SK-N-SH treated with all-trans-retinoic acid at 6 μM for 48 hours (cell line): ENCODE measurements at regions not wholly inside any gene's neighbourhood (a gene's known extent, or its start where the extent isn't known, plus 50 kb on each side); places are given as distances from the start of the nearest gene placed in this dataset.

Source experiments
- BACH2 ChIP-seq: fragments of 250-450 bp; sonication (Bioruptor Pico); IDR thresholded peaks from 2 replicates; pipeline ENCODE4 v1.9.0; 2021; ENCODE audit warnings: mild to moderate bottlenecking, borderline replicate concordance
- CSDC2 ChIP-seq: fragments of 250-450 bp; sonication (Bioruptor Pico); IDR thresholded peaks from 2 replicates; pipeline ENCODE4 v1.5.0; 2020; ENCODE audit warnings: mild to moderate bottlenecking, moderate library complexity
- OSR1 ChIP-seq: fragments of 250-450 bp; sonication (Bioruptor Pico); IDR thresholded peaks from 2 replicates; pipeline ENCODE4 v1.8.0; 2022; ENCODE audit warnings: moderate library complexity, mild to moderate bottlenecking, inconsistent platforms
- PPARA ChIP-seq: fragments of 250-450 bp; sonication (Bioruptor Pico); IDR thresholded peaks from 2 replicates; pipeline ENCODE4 v1.5.0; 2020; ENCODE audit warnings: mild to moderate bottlenecking, borderline replicate concordance
- TCF4 ChIP-seq: fragments of 250-450 bp; sonication (Bioruptor Pico); IDR thresholded peaks from 2 replicates; pipeline ENCODE4 v1.8.0; 2021; ENCODE audit warnings: mild to moderate bottlenecking, moderate library complexity, borderline replicate concordance
- ZNF565 ChIP-seq: fragments of 450-650 bp; formaldehyde crosslinking; conservative IDR thresholded peaks from 2 replicates; pipeline ENCODE4 v1.5.0; 2020; ENCODE audit warnings: low read depth, mild to moderate bottlenecking, moderate library complexity
- ZNF8 ChIP-seq: fragments of 450-650 bp; formaldehyde crosslinking; IDR thresholded peaks from 2 replicates; pipeline ENCODE4 v1.5.0; 2020; ENCODE audit warnings: mild to moderate bottlenecking, moderate library complexity

- no peak for TF ChIP-seq CSDC2 (CRISPR knock-in tag)
- no peak for TF ChIP-seq ZNF8 (CRISPR knock-in tag)
- no peak for TF ChIP-seq TCF4 (CRISPR knock-in tag)
- no peak for TF ChIP-seq OSR1
- no peak for TF ChIP-seq PPARA (CRISPR knock-in tag)
- TF ChIP-seq BACH2 (CRISPR knock-in tag) = no peak
- no peak for TF ChIP-seq ZNF565 (CRISPR knock-in tag)
These were observed 1893.0 kb downstream of the TP53TG3F start for GRCh38 chr16:35352431-35352830.
